OCI-LY3 (cell line): ENCODE measurements at regions not wholly inside any gene's neighbourhood (a gene's known extent, or its start where the extent isn't known, plus 50 kb on each side); places are given as distances from the start of the nearest gene placed in this dataset.

Experiments
- H2AFZ ChIP-seq: fragments of 200-600, 300-600 bp; shearing (Covaris generic); 2 replicates; pipeline ENCODE4 v1.6.0; 2014; ENCODE audit warnings: antibody characterized with exemption, low read depth, low read length
- H3K27ac ChIP-seq: fragments of 200-600, 300-600 bp; sonication (generic); 2 replicates; pipeline ENCODE4 v1.5.1; 2014; ENCODE audit warnings: mild to moderate bottlenecking, low read length, moderate library complexity, mixed read lengths
- H3K27me3 ChIP-seq: fragments of 200-600, 300-600 bp; sonication (generic); 2 replicates; pipeline ENCODE4 v1.6.1; 2014; ENCODE audit warnings: low read depth, low read length, mixed read lengths
- H3K36me3 ChIP-seq: fragments of 200-600, 300-600 bp; sonication (generic); replicated peaks from 2 replicates; pipeline ENCODE3; 2014; ENCODE audit warnings: low read depth, low read length, mixed read lengths
- H3K4me1 ChIP-seq: fragments of 300-600, 200-600 bp; sonication (generic); 2 replicates; pipeline ENCODE4 v1.6.1; 2014; ENCODE audit warnings: low read length, mixed read lengths
- H3K4me2 ChIP-seq: fragments of 200-600, 300-600 bp; sonication (generic); 2 replicates; pipeline ENCODE4 v1.6.1; 2014; ENCODE audit warnings: low read length, mixed read lengths
- H3K4me3 ChIP-seq: fragments of 300-600, 200-600 bp; sonication (generic); 2 replicates; pipeline ENCODE4 v1.5.1; 2014; ENCODE audit warnings: antibody characterized with exemption, mild to moderate bottlenecking, low read length, moderate library complexity
- H3K79me2 ChIP-seq: fragments of 300-600, 200-600 bp; shearing (Covaris generic); 2 replicates; pipeline ENCODE4 v1.6.1; 2014; ENCODE audit warnings: mild to moderate bottlenecking, low read length, mixed read lengths
- H3K9ac ChIP-seq: fragments of 300-600, 200-600 bp; shearing (Covaris generic); 2 replicates; pipeline ENCODE4 v1.6.0; 2014; ENCODE audit warnings: mild to moderate bottlenecking, low read length, moderate library complexity
- H3K9me3 ChIP-seq: fragments of 200-600, 300-600 bp; shearing (Covaris generic); 2 replicates; pipeline ENCODE4 v1.6.1; 2014; ENCODE audit warnings: low read length, mixed read lengths; ENCODE audit not compliant: insufficient read depth
- H4K20me1 ChIP-seq: fragments of 200-600, 300-600 bp; sonication (generic); 2 replicates; pipeline ENCODE4 v1.6.1; 2016; ENCODE audit warnings: low read length, mixed read lengths; ENCODE audit not compliant: insufficient read depth
- CTCF ChIP-seq: fragments of 200-600, 300-600 bp; sonication (generic); IDR thresholded peaks from 2 replicates; pipeline ENCODE4 v1.5.1; 2014; ENCODE audit warnings: antibody characterized with exemption, low read length, low read depth
- EZH2phosphoT487 ChIP-seq: fragments of 200-600 bp; shearing (Covaris generic); IDR thresholded peaks from 2 replicates; pipeline ENCODE4 v1.6.1; 2018; ENCODE audit warnings: antibody characterized with exemption, mixed run types, low read depth

DNA sequence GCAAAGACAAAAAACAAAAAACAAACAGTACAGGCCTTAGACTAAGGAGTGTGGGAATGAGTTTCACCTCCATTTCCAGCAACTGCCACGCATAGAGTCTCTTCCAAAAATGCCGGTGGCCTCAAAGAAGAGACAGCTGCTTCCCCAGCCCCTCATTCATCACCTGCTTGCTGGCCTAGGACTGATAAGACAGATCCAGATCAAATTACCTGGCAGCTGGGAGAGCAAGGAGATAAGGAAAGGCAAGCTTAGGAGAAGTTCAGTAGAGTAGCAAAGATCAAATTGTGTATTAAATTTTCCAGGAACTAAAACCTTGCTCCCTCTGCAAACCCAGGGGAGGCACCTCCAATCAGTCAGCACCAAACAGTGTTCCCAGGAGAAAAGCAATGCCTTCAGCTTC lies 325.8 kb upstream of the CTNNB1 start:
- Histone ChIP-seq H3K27ac (no peak overlapping the region), H3K36me3 (no peaks in the 10 kb centered on the region), H3K9me3 (no peaks in the 10 kb centered on the region), H3K4me1 (no peaks in the 10 kb centered on the region), H3K4me2 (no peak overlapping the region), H3K79me2 (no peaks in the 10 kb centered on the region), H2AFZ (no peak overlapping the region), H3K27me3 (peaks cover 3% of the 10 kb centered on the region), H3K9ac (no peak overlapping the region), H3K4me3 (no peak overlapping the region), H4K20me1 (no peaks in the 10 kb centered on the region)
- TF ChIP-seq CTCF (no peak), EZH2phosphoT487 (no peak)

DNA sequence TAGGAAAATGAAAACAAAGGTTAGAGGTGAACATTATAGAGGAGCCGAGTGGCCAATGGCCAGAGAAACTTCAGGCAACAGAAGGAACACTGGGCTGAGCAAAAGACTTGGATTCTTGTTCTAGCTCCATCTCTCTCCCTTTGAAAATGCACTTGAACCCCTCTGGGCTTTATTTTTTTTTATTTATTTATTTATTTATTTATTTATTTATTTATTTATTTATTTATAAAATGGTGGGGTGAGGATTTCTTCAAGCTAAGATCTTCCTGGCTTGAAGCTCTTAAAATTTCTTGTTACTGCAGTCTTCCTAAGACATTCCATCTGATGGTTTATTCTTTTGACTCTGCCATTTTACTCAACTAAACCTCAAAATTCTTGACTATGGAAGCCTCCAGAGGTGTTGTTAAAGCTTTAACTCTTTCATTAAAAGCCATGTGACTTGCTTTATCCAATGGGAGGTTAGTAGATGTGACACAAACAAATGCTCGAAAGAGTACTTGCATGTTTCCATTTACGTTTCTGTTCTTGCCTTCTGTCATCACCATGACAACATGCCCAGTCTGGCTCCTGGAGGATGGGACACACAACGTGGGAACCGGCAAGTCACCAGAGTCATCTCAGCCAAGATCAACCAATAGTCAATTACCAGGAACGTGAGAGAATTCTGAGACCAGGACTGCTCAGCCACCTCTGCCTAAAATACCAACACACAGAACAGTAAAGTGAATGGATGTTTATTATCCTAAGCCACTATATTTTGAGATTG lies 325.2 kb upstream of the CTNNB1 start:
- Histone ChIP-seq H3K27me3 (peaks cover 3% of the 10 kb centered on the region), H3K27ac (no peak overlapping the region), H3K4me1 (no peaks in the 10 kb centered on the region), H3K9me3 (no peaks in the 10 kb centered on the region), H4K20me1 (no peaks in the 10 kb centered on the region), H3K4me2 (no peak overlapping the region), H2AFZ (no peak overlapping the region), H3K4me3 (no peak overlapping the region), H3K79me2 (no peaks in the 10 kb centered on the region), H3K9ac (no peak overlapping the region), H3K36me3 (no peaks in the 10 kb centered on the region)
- no peak for TF ChIP-seq CTCF
- TF ChIP-seq EZH2phosphoT487 = no peak

DNA sequence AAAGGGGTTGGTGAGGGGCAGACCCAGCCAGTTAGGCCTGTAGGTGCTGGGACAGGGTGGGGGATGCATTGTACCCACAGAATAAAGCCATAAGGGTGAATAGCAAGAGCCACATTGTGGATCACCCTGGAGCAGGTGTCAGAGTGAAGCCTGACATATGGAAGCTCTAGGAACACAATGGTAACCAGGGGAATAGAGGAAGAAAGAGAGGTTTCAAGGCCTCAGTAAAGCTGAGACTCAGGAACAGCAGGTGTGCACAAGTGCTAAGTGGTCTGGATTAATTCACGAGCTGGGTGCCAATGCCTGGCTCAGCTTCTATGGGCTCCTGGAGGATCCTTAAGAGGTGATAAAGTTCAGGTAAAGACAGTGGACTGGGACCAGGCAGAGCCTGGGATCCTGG lies 323.7 kb upstream of the CTNNB1 start:
- Histone ChIP-seq H2AFZ (no peak overlapping the region), H3K79me2 (no peaks in the 10 kb centered on the region), H3K9me3 (no peaks in the 10 kb centered on the region), H3K27ac (no peak overlapping the region), H3K27me3 (peaks cover 2% of the 10 kb centered on the region), H3K9ac (no peak overlapping the region), H3K36me3 (no peaks in the 10 kb centered on the region), H3K4me1 (no peaks in the 10 kb centered on the region), H4K20me1 (no peaks in the 10 kb centered on the region), H3K4me3 (no peak overlapping the region), H3K4me2 (no peak overlapping the region)
- no peak for TF ChIP-seq EZH2phosphoT487
- no peak for TF ChIP-seq CTCF

DNA sequence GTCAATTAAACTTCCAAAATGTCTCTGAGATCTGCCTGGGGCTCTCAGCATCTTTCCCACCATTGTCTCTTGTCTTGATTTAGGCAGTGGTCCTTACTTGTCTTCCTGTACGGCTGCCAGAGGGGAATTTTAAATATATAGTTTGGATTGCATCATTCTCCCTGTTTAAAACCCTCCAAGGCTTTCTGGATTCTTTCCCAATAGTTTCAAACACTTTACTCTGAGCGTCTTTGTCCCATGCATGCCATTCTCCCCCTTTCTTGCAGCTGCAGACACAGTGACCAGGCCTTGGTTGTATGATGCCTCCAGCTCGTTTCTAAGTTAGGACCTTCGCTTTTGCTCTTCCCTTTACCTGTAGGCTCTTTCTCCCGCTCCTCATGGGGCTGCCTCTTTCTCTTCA lies 323.3 kb upstream of the CTNNB1 start:
- no peak overlapping the region for H3K9ac ChIP-seq
- H3K4me3 ChIP-seq = no peak overlapping the region
- no peak overlapping the region for H2AFZ ChIP-seq
- H4K20me1 ChIP-seq = no peaks in the 10 kb centered on the region
- H3K4me1 ChIP-seq = no peaks in the 10 kb centered on the region
- H3K27ac ChIP-seq = no peak overlapping the region
- H3K36me3 ChIP-seq = no peaks in the 10 kb centered on the region
- no peak overlapping the region for H3K4me2 ChIP-seq
- no peaks in the 10 kb centered on the region for H3K9me3 ChIP-seq
- no peaks in the 10 kb centered on the region for H3K79me2 ChIP-seq
- no peaks in the 10 kb centered on the region; the same call in 1 of the 2 replicates for H3K27me3 ChIP-seq
- TF ChIP-seq EZH2phosphoT487 (no peak), CTCF (no peak)
